Fibroblast of lung (primary cell): ENCODE measurements at regions not wholly inside any gene's neighbourhood (a gene's known extent, or its start where the extent isn't known, plus 50 kb on each side); places are given as distances from the start of the nearest gene placed in this dataset.

Experiments used
- DNase-seq, 2 donors: peaks; one replicate each; pipeline versions ENCODE4 v3.0.0 to v3.0.0-alpha.2; 2010; ENCODE audit warnings: low read depth in 2 of 2
- H2AFZ ChIP-seq: 2 replicates; pipeline ENCODE4 v1.5.1; 2012; ENCODE audit warnings: low read length, control low read depth, inconsistent platforms
- H3K27ac ChIP-seq: 2 replicates; pipeline ENCODE4 v1.5.1; 2011; ENCODE audit warnings: low read length, control low read depth; ENCODE audit not compliant: insufficient read depth
- H3K27me3 ChIP-seq: 2 replicates; pipeline ENCODE4 v1.5.1; 2011; ENCODE audit warnings: mild to moderate bottlenecking, low read length; ENCODE audit not compliant: control insufficient read depth, insufficient read depth
- H3K36me3 ChIP-seq: 2 replicates; pipeline ENCODE4 v1.5.1; 2011; ENCODE audit warnings: low read length; ENCODE audit not compliant: control insufficient read depth, insufficient read depth
- H3K4me1 ChIP-seq: 2 replicates; pipeline ENCODE4 v1.5.1; 2011; ENCODE audit warnings: low read length; ENCODE audit not compliant: control insufficient read depth, insufficient read depth; ENCODE audit errors: extremely low read depth
- H3K4me2 ChIP-seq: 2 replicates; pipeline ENCODE4 v1.5.1; 2011; ENCODE audit warnings: low read length, control low read depth; ENCODE audit not compliant: insufficient read depth; ENCODE audit errors: extremely low read depth
- H3K4me3 ChIP-seq, 4 experiments: fragments of 200-600 bp in 1 of 4; sonication (generic) in 1 of 4; replicated peaks in 1 of 4; 2 replicates each; pipeline ENCODE4 v1.5.1; 2011 to 2016; ENCODE audit warnings: low read length in 4 of 4, low read depth in 3 of 4, mild to moderate bottlenecking in 3 of 4, control low read depth in 2 of 4, inconsistent platforms in 1 of 4, mixed read lengths in 1 of 4; ENCODE audit not compliant: insufficient read depth in 1 of 4; ENCODE audit errors: control extremely low read depth in 1 of 4
- H3K79me2 ChIP-seq: 2 replicates; pipeline ENCODE4 v1.5.1; 2012; ENCODE audit warnings: mild to moderate bottlenecking, low read length, inconsistent platforms; ENCODE audit not compliant: control insufficient read depth, insufficient read depth
- H3K9ac ChIP-seq: 2 replicates; pipeline ENCODE4 v1.5.1; 2011; ENCODE audit warnings: mild to moderate bottlenecking, low read length, control low read depth; ENCODE audit not compliant: insufficient read depth
- H3K9me3 ChIP-seq: 2 replicates; pipeline ENCODE4 v1.5.1; 2012; ENCODE audit warnings: low read depth, low read length; ENCODE audit not compliant: control insufficient read depth, insufficient read depth
- H4K20me1 ChIP-seq: 2 replicates; pipeline ENCODE4 v1.5.1; 2011; ENCODE audit warnings: low read length; ENCODE audit not compliant: control insufficient read depth, insufficient read depth; ENCODE audit errors: extremely low read depth
- EZH2 ChIP-seq: IDR thresholded peaks from 2 replicates; pipeline ENCODE4 v1.5.1; 2012; ENCODE audit warnings: low read length, control low read depth, mild to moderate bottlenecking; ENCODE audit errors: missing control alignments
- TF ChIP-seq, protein P1 (sequence below), 2 donors: IDR thresholded peaks in 1 of 2; conservative IDR thresholded peaks in 1 of 2; 1 replicate in 1 of 2; 2 replicates in 1 of 2; pipeline ENCODE4 v1.5.1; 2011 to 2012; ENCODE audit warnings: low read length in 2 of 2, control low read depth in 1 of 2, inconsistent platforms in 1 of 2, low read depth in 1 of 2, mild to moderate bottlenecking in 1 of 2

DNA sequence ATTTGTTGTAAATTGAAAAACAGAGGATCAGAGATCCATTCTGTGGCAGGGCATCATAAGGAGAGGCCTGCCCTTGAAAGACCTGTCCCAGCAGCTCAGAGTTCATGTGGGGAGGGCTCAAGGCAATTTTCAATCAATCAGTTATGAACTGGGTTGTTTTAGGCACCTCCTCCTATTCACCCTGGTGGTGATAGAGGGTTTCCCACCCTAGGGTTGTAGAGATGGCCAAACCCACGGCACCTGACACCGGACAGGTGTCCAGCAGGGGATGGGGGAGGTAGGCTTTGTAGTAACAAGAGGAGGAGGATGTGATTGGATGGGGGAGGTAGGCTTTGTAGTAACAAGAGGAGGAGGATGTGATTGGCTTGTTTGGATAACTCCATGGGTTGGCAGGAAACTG is 205.7 kb downstream of the SOCS6 start:
- H3K4me2 ChIP-seq: no peak overlapping the region
- H3K27ac ChIP-seq: no peak overlapping the region
- H3K27me3 ChIP-seq: no peaks in the 10 kb centered on the region
- H3K9me3 ChIP-seq: no peaks in the 10 kb centered on the region
- no peak for DNase-seq
- no peak overlapping the region for H3K4me3 ChIP-seq
- H3K4me1 ChIP-seq: no peaks in the 10 kb centered on the region
- no peak overlapping the region for H2AFZ ChIP-seq
- no peaks in the 10 kb centered on the region for H3K79me2 ChIP-seq
- H3K9ac ChIP-seq: no peak overlapping the region
- TF ChIP-seq, protein P1, sequence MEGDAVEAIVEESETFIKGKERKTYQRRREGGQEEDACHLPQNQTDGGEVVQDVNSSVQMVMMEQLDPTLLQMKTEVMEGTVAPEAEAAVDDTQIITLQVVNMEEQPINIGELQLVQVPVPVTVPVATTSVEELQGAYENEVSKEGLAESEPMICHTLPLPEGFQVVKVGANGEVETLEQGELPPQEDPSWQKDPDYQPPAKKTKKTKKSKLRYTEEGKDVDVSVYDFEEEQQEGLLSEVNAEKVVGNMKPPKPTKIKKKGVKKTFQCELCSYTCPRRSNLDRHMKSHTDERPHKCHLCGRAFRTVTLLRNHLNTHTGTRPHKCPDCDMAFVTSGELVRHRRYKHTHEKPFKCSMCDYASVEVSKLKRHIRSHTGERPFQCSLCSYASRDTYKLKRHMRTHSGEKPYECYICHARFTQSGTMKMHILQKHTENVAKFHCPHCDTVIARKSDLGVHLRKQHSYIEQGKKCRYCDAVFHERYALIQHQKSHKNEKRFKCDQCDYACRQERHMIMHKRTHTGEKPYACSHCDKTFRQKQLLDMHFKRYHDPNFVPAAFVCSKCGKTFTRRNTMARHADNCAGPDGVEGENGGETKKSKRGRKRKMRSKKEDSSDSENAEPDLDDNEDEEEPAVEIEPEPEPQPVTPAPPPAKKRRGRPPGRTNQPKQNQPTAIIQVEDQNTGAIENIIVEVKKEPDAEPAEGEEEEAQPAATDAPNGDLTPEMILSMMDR (conservative IDR thresholded peaks at IDR 0.05 in 1 of 2, IDR thresholded peaks at IDR 0.05 in 1 of 2; ENCODE audit: low read depth in 1 of 2, low read length in 2 of 2): no peak
- TF ChIP-seq EZH2: no peak
- no peaks in the 10 kb centered on the region for H3K36me3 ChIP-seq
- no peaks in the 10 kb centered on the region for H4K20me1 ChIP-seq

DNA sequence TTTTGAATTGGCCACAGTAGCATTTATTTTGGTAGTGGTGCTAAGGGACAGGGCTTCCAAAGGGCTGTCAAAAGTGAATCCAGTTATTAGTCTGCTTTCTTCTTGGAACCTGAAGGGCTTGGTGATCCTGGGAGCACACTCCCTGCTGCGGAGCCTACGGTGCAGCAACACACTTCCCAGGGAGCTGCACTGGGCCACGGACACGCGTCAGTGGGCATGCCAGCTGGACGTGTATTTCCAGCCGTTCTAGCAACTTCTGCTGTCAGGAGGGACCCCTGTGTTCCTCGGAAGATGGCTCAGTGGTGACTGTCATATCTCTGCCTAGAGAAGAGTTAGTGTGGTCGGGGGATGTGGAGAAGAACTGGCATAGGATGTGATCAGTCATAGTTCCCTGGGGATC is 204.6 kb downstream of the SOCS6 start:
- H3K4me3 ChIP-seq: no peak overlapping the region
- no peaks in the 10 kb centered on the region for H3K36me3 ChIP-seq
- no peak overlapping the region for H3K27ac ChIP-seq
- no peak overlapping the region for H3K9ac ChIP-seq
- no peaks in the 10 kb centered on the region for H3K79me2 ChIP-seq
- no peaks in the 10 kb centered on the region for H3K27me3 ChIP-seq
- H3K9me3 ChIP-seq: no peaks in the 10 kb centered on the region
- DNase-seq: no peak
- TF ChIP-seq EZH2: no peak
- TF ChIP-seq, protein P1 (conservative IDR thresholded peaks at IDR 0.05 in 1 of 2, IDR thresholded peaks at IDR 0.05 in 1 of 2; ENCODE audit: low read depth in 1 of 2, low read length in 2 of 2): no peak
- no peak overlapping the region for H2AFZ ChIP-seq
- H3K4me2 ChIP-seq: no peak overlapping the region
- H4K20me1 ChIP-seq: no peaks in the 10 kb centered on the region
- H3K4me1 ChIP-seq: no peaks in the 10 kb centered on the region

DNA sequence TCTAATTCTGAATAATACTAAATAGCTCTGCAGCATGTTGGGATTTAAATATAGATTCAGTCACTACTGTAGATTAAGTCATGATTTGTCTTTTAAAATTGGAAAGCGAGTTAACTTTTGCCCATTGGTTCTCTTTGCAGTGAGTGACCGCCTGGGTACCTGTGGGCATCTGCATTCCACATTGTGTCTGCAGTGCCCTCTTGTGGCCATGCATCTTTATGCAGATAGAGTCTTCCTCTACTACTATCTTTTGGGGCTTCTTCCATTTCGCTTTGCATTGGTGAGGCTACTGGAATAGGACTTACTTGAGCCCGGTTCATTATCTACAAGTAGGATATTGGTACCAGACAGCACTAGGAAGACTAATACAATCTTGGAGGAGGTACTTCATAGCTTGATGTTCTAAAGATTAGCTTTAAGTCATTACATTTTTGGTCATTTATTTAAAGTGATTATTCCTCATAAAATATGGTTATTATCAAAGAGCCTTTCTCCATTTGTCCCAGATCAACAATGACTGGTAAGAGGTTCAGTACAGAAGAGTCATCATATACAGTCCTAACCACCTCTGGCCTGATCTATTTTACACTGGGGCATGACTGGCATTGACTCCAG is 203.0 kb downstream of the SOCS6 start:
- Histone ChIP-seq H3K9me3 (no peaks in the 10 kb centered on the region), H3K79me2 (no peaks in the 10 kb centered on the region), H3K36me3 (no peaks in the 10 kb centered on the region), H4K20me1 (no peaks in the 10 kb centered on the region), H3K27me3 (no peaks in the 10 kb centered on the region), H3K27ac (no peak overlapping the region), H3K4me3 (no peak overlapping the region), H3K9ac (no peak overlapping the region), H3K4me2 (no peak overlapping the region), H3K4me1 (no peaks in the 10 kb centered on the region), H2AFZ (no peak overlapping the region)
- TF ChIP-seq, protein P1 (conservative IDR thresholded peaks at IDR 0.05 in 1 of 2, IDR thresholded peaks at IDR 0.05 in 1 of 2; ENCODE audit: low read depth in 1 of 2, low read length in 2 of 2): peak; percentile 73 to 86
- no peak for TF ChIP-seq EZH2
- peak; percentile 19 to 35 for DNase-seq
